ENCODE measurements at regions not wholly inside any gene's neighbourhood (a gene's known extent, or its start where the extent isn't known, plus 50 kb on each side); places are given as distances from the start of the nearest gene placed in this dataset. TPM values are rescaled to one million over a fixed set of nuclear protein-coding genes. Genes with fewer than 3 reads are reported as not detected.
A peak's percentile ranks its signal among the peaks of the same experiment; 100 is the strongest.

- Histone ChIP-seq H3K4me3 (ENCODE audit: low read depth, low read length) (no peak overlapping the region), H3K27me3 (ENCODE audit: control insufficient read depth, insufficient read depth, low read length) (no peaks in the 10 kb centered on the region), H3K27ac (ENCODE audit: low read depth, low read length) (no peak overlapping the region), H3K9me3 (ENCODE audit: control insufficient read depth, insufficient read depth, low read length) (no peaks in the 10 kb centered on the region), H3K36me3 (ENCODE audit: control insufficient read depth, insufficient read depth, low read length) (no peaks in the 10 kb centered on the region), H3K4me1 (ENCODE audit: control insufficient read depth, insufficient read depth, low read length) (no peaks in the 10 kb centered on the region)
- DNase-seq (ENCODE audit: low read depth in 4 of 6, low spot score in 6 of 6), result no peak
- WGBS (ENCODE audit: insufficient coverage), result 92% methylated on average over 1 of the region's 2 CpGs
Observed at GRCh38 chr9:24625097-24625496, 79.4 kb upstream of the IZUMO3 start.

GRCh38 chr9:24624481-24624880 is 78.8 kb upstream of the IZUMO3 start:
- Histone ChIP-seq H3K27me3 (ENCODE audit: control insufficient read depth, insufficient read depth, low read length) (no peaks in the 10 kb centered on the region), H3K4me3 (ENCODE audit: low read depth, low read length) (no peak overlapping the region), H3K36me3 (ENCODE audit: control insufficient read depth, insufficient read depth, low read length) (no peaks in the 10 kb centered on the region), H3K4me1 (ENCODE audit: control insufficient read depth, insufficient read depth, low read length) (no peaks in the 10 kb centered on the region), H3K9me3 (ENCODE audit: control insufficient read depth, insufficient read depth, low read length) (no peaks in the 10 kb centered on the region), H3K27ac (ENCODE audit: low read depth, low read length) (no peak overlapping the region)
- DNase-seq (ENCODE audit: low read depth in 4 of 6, low spot score in 6 of 6), result no peak

- no peak overlapping the region for H3K4me3 ChIP-seq (ENCODE audit: low read depth, low read length)
- H3K4me1 ChIP-seq (ENCODE audit: control insufficient read depth, insufficient read depth, low read length), result no peaks in the 10 kb centered on the region
- H3K27me3 ChIP-seq (ENCODE audit: control insufficient read depth, insufficient read depth, low read length), result no peaks in the 10 kb centered on the region
- DNase-seq (ENCODE audit: low read depth in 4 of 6, low spot score in 6 of 6), result no peak
- H3K9me3 ChIP-seq (ENCODE audit: control insufficient read depth, insufficient read depth, low read length), result no peaks in the 10 kb centered on the region
- no peaks in the 10 kb centered on the region for H3K36me3 ChIP-seq (ENCODE audit: control insufficient read depth, insufficient read depth, low read length)
- H3K27ac ChIP-seq (ENCODE audit: low read depth, low read length), result no peak overlapping the region
Observed at GRCh38 chr9:24620741-24621140, 75.0 kb upstream of the IZUMO3 start.

GRCh38 chr9:24616863-24617262 is 71.2 kb upstream of the IZUMO3 start:
- Histone ChIP-seq H3K27ac (ENCODE audit: low read depth, low read length) (no peak overlapping the region), H3K27me3 (ENCODE audit: control insufficient read depth, insufficient read depth, low read length) (no peaks in the 10 kb centered on the region), H3K4me1 (ENCODE audit: control insufficient read depth, insufficient read depth, low read length) (no peaks in the 10 kb centered on the region), H3K4me3 (ENCODE audit: low read depth, low read length) (no peak overlapping the region), H3K36me3 (ENCODE audit: control insufficient read depth, insufficient read depth, low read length) (no peaks in the 10 kb centered on the region), H3K9me3 (ENCODE audit: control insufficient read depth, insufficient read depth, low read length) (no peaks in the 10 kb centered on the region)
- DNase-seq (ENCODE audit: low read depth in 4 of 6, low spot score in 6 of 6), result no peak
- WGBS (ENCODE audit: insufficient coverage), result no CpG with 5 or more reads among the region's 1 CpG

- Histone ChIP-seq H3K9me3 (ENCODE audit: control insufficient read depth, insufficient read depth, low read length) (no peaks in the 10 kb centered on the region), H3K4me3 (ENCODE audit: low read depth, low read length) (no peak overlapping the region), H3K36me3 (ENCODE audit: control insufficient read depth, insufficient read depth, low read length) (no peaks in the 10 kb centered on the region), H3K27ac (ENCODE audit: low read depth, low read length) (no peak overlapping the region), H3K27me3 (ENCODE audit: control insufficient read depth, insufficient read depth, low read length) (no peaks in the 10 kb centered on the region), H3K4me1 (ENCODE audit: control insufficient read depth, insufficient read depth, low read length) (no peaks in the 10 kb centered on the region)
- DNase-seq (ENCODE audit: low read depth in 4 of 6, low spot score in 6 of 6), result peak in 2 of 6 donors; percentile 23 to 52
- no CpG with 5 or more reads among the region's 2 CpGs for WGBS (ENCODE audit: insufficient coverage)
Observed at GRCh38 chr9:24614070-24614469, 68.4 kb upstream of the IZUMO3 start.

GRCh38 chr9:24608599-24608998 is 62.9 kb upstream of the IZUMO3 start:
- no peaks in the 10 kb centered on the region for H3K4me1 ChIP-seq (ENCODE audit: control insufficient read depth, insufficient read depth, low read length)
- peak in 1 of 6 donors; percentile 80 for DNase-seq (ENCODE audit: low read depth in 4 of 6, low spot score in 6 of 6)
- no peaks in the 10 kb centered on the region for H3K27me3 ChIP-seq (ENCODE audit: control insufficient read depth, insufficient read depth, low read length)
- no peaks in the 10 kb centered on the region for H3K36me3 ChIP-seq (ENCODE audit: control insufficient read depth, insufficient read depth, low read length)
- H3K27ac ChIP-seq (ENCODE audit: low read depth, low read length), result no peak overlapping the region
- no peak overlapping the region for H3K4me3 ChIP-seq (ENCODE audit: low read depth, low read length)
- no peaks in the 10 kb centered on the region for H3K9me3 ChIP-seq (ENCODE audit: control insufficient read depth, insufficient read depth, low read length)
- 43% methylated on average over 3 of the region's 5 CpGs for WGBS (ENCODE audit: insufficient coverage)

- Histone ChIP-seq H3K9me3 (ENCODE audit: control insufficient read depth, insufficient read depth, low read length) (no peaks in the 10 kb centered on the region), H3K27me3 (ENCODE audit: control insufficient read depth, insufficient read depth, low read length) (no peaks in the 10 kb centered on the region), H3K36me3 (ENCODE audit: control insufficient read depth, insufficient read depth, low read length) (no peaks in the 10 kb centered on the region), H3K27ac (ENCODE audit: low read depth, low read length) (no peak overlapping the region), H3K4me1 (ENCODE audit: control insufficient read depth, insufficient read depth, low read length) (no peaks in the 10 kb centered on the region), H3K4me3 (ENCODE audit: low read depth, low read length) (no peak overlapping the region)
- DNase-seq (ENCODE audit: low read depth in 4 of 6, low spot score in 6 of 6), result no peak
- WGBS (ENCODE audit: insufficient coverage), result no CpG with 5 or more reads among the region's 4 CpGs
Observed at GRCh38 chr9:24602693-24603352, 57.1 kb upstream of the IZUMO3 start.

Small RNAs in the stretch of these regions (small RNA-seq; reads per million reads assigned to genes)
- not detected for gene RMRPP5 (ENCODE audit: low replicate concordance)
